ENCODE measurements at regions not wholly inside any gene's neighbourhood (a gene's known extent, or its start where the extent isn't known, plus 50 kb on each side); places are given as distances from the start of the nearest gene placed in this dataset.

DNA sequence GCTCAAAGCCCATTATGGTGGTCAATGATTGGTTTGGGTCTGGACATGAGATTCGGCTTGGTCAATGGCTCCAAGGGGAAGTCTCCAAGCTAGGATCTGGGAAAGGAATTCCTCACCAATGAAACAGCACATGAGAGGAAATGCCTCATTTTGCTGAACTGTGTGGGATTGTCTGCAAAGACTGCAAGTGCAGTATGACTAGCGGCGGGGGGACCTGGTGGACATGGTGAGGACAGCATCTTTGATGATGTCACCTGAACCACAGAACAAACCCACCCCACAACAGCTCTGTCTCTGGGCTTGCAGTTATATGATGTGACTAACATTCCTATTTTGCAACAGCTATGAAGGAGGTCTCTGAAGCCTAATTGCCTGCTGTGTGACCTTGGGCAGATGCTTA is 50.6 kb upstream of the NKD1 start:
- H3K79me2 ChIP-seq (ENCODE audit: low read length), result no peaks in the 10 kb centered on the region
- H3K36me3 ChIP-seq (ENCODE audit: insufficient read depth, low read length), result no peaks in the 10 kb centered on the region
- H3K4me2 ChIP-seq (ENCODE audit: low read depth, low read length, poor library complexity, severe bottlenecking), result no peak overlapping the region
- H3K9me3 ChIP-seq (ENCODE audit: low read length), result no peaks in the 10 kb centered on the region
- no peak overlapping the region for H3K27ac ChIP-seq (ENCODE audit: low read length)
- H2AFZ ChIP-seq (ENCODE audit: low read length), result no peak overlapping the region
- H3K27me3 ChIP-seq (ENCODE audit: low read length), result no peaks in the 10 kb centered on the region
- no peaks in the 10 kb centered on the region for H3K4me1 ChIP-seq (ENCODE audit: low read length)
- no peak for DNase-seq
- no peak overlapping the region for H3K4me3 ChIP-seq (ENCODE audit: low read length)
- no peak overlapping the region for H3K9ac ChIP-seq (ENCODE audit: low read length)
- no peaks in the 10 kb centered on the region for H4K20me1 ChIP-seq (ENCODE audit: insufficient read depth, low read depth, low read length)
- H3K9me2 ChIP-seq (replicated peaks; ENCODE audit: insufficient read depth, low read length), result 0 out of 2 replicates have a peak, but pooled peaks cover 5% of the 10 kb centered on the region

DNA sequence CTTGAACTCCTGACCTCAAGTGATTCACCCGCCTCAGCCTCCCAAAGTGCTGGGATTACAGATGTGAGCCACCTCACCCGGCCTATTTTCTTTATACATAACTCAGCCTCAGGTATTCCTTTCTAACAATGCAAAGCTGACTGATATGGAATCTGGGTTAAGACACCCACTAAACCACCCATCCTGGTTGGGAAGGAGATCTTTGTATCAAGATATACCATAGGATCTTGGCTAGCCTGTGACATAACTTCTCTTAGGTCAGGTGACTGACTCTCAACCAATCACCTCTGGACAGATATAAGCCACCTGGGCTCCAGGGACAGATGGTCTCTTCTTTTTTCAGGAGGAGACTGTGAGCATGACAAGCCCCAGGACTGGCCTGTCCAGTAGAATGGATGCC is 51.2 kb upstream of the NKD1 start:
- H3K4me3 ChIP-seq (ENCODE audit: low read length), result no peak overlapping the region
- DNase-seq, result no peak
- no peak overlapping the region for H3K4me2 ChIP-seq (ENCODE audit: low read depth, low read length, poor library complexity, severe bottlenecking)
- H3K79me2 ChIP-seq (ENCODE audit: low read length), result no peaks in the 10 kb centered on the region
- no peak overlapping the region for H2AFZ ChIP-seq (ENCODE audit: low read length)
- no peaks in the 10 kb centered on the region for H3K9me3 ChIP-seq (ENCODE audit: low read length)
- H3K4me1 ChIP-seq (ENCODE audit: low read length), result no peaks in the 10 kb centered on the region
- H3K27ac ChIP-seq (ENCODE audit: low read length), result no peak overlapping the region
- no peak overlapping the region for H3K9ac ChIP-seq (ENCODE audit: low read length)
- H3K9me2 ChIP-seq (replicated peaks; ENCODE audit: insufficient read depth, low read length), result 0 out of 2 replicates have a peak, but pooled peaks cover 5% of the 10 kb centered on the region
- H3K36me3 ChIP-seq (ENCODE audit: insufficient read depth, low read length), result no peaks in the 10 kb centered on the region
- no peaks in the 10 kb centered on the region for H3K27me3 ChIP-seq (ENCODE audit: low read length)
- H4K20me1 ChIP-seq (ENCODE audit: insufficient read depth, low read depth, low read length), result no peaks in the 10 kb centered on the region

DNA sequence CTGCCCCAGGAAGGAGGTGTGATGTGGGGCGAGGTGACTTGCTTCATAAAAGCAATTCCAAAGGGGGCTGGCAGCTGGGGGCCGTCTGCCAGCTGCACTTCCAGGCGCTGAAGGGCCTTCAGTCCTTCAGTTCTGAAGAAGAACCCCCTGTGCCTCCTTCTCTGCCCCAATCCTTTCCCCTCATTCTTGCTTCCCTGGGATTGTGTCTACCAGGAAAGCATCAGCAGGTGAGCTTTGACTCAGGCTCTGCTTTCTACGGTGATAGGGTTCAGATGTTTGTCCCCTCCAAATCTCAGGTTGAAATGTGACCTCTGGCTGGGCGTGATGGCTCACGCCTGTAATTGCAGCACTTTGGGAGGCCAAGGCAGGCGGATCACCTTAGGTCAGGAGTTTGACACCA is 52.5 kb upstream of the NKD1 start:
- H3K9me2 ChIP-seq (replicated peaks; ENCODE audit: insufficient read depth, low read length), result 0 out of 2 replicates have a peak, but pooled peaks cover 5% of the 10 kb centered on the region
- H3K9ac ChIP-seq (ENCODE audit: low read length), result no peak overlapping the region
- H3K27ac ChIP-seq (ENCODE audit: low read length), result no peak overlapping the region
- no peaks in the 10 kb centered on the region for H4K20me1 ChIP-seq (ENCODE audit: insufficient read depth, low read depth, low read length)
- no peak overlapping the region for H3K4me2 ChIP-seq (ENCODE audit: low read depth, low read length, poor library complexity, severe bottlenecking)
- DNase-seq, result no peak
- H3K36me3 ChIP-seq (ENCODE audit: insufficient read depth, low read length), result no peaks in the 10 kb centered on the region
- H3K27me3 ChIP-seq (ENCODE audit: low read length), result no peaks in the 10 kb centered on the region; the same call in 1 of the 2 replicates
- no peak overlapping the region for H2AFZ ChIP-seq (ENCODE audit: low read length)
- no peaks in the 10 kb centered on the region for H3K9me3 ChIP-seq (ENCODE audit: low read length)
- H3K4me3 ChIP-seq (ENCODE audit: low read length), result no peak overlapping the region
- no peaks in the 10 kb centered on the region for H3K79me2 ChIP-seq (ENCODE audit: low read length)
- H3K4me1 ChIP-seq (ENCODE audit: low read length), result no peaks in the 10 kb centered on the region

DNA sequence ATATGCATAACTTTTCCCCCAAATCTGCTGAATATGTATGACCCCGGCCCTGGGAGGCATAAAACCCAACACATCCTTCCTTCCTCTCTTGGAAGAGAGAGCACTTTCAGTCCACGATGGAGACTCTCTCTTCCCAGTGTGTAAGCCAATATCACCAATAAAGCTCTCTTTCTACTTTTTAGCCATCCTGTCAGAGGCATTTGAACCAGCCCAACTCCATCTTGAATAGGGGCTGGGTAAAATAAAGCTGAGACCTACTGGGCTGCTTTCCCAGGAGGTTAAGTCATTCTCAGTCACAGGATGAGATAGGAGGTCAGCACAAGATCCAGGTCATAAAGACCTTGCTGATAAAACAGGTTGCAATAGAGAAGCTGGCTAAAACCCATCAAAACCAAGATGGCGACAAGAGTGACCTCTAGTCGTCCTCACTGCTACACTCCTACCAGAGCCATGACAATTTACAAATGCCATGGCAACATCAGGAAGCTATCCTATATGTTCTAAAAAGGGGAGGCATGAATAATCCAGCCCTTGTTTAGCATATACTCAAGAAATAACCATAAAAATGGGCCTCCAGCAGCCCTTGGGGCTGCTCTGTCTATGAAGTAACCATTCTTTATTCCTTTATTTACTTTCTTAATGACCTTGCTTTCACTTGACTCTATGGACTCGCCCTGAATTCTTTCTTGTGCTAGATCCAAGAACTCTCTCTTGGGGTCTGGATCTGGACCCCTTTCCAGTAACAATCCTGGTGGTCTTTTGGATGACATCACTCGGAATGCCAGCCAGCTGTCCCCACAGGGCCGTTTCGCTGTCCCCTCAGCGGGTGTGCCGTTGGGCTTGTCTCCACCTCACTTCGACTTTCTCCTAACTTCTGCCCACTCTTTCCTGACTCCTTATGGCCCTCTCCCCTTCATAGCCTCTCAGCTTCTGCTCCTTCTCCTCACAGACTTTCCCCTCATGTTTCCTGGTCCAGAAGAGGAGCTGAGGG is 53.4 kb upstream of the NKD1 start:
- Histone ChIP-seq H3K79me2 (ENCODE audit: low read length) (no peaks in the 10 kb centered on the region), H3K9ac (ENCODE audit: low read length) (no peak overlapping the region), H3K9me2 (replicated peaks; ENCODE audit: insufficient read depth, low read length) (0 out of 2 replicates have a peak, but pooled peaks cover 5% of the 10 kb centered on the region), H4K20me1 (ENCODE audit: insufficient read depth, low read depth, low read length) (no peaks in the 10 kb centered on the region), H3K4me3 (ENCODE audit: low read length) (no peak overlapping the region), H3K27me3 (ENCODE audit: low read length) (no peaks in the 10 kb centered on the region; the same call in 1 of the 2 replicates), H2AFZ (ENCODE audit: low read length) (no peak overlapping the region), H3K4me1 (ENCODE audit: low read length) (no peaks in the 10 kb centered on the region), H3K36me3 (ENCODE audit: insufficient read depth, low read length) (no peaks in the 10 kb centered on the region), H3K27ac (ENCODE audit: low read length) (no peak overlapping the region), H3K4me2 (ENCODE audit: low read depth, low read length, poor library complexity, severe bottlenecking) (no peak overlapping the region), H3K9me3 (ENCODE audit: low read length) (no peaks in the 10 kb centered on the region)
- peak; percentile 9 for DNase-seq

DNA sequence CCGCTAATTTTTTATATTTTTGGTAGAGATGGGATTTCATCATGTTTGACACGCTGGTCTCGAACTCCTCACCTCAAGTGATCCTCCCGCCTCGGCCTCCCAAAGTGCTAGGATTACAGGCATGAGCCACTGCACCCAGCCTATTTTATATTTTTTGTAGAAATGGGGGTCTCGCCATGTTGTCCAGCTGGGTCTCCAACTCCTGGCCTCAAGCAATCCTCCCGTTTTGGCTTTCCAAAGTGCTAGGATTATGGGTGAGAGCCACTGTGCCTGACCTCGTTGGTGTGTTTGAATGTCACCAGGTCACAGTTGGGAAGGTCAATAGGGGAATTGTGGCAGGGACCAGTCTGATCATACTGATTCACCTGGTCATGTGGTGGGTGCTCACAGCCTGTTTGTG is 56.7 kb upstream of the NKD1 start:
- Histone ChIP-seq H3K9ac (ENCODE audit: low read length) (no peak overlapping the region), H4K20me1 (ENCODE audit: insufficient read depth, low read depth, low read length) (no peaks in the 10 kb centered on the region), H3K4me2 (ENCODE audit: low read depth, low read length, poor library complexity, severe bottlenecking) (no peak overlapping the region), H3K4me1 (ENCODE audit: low read length) (no peaks in the 10 kb centered on the region), H3K4me3 (ENCODE audit: low read length) (no peak overlapping the region), H3K27me3 (ENCODE audit: low read length) (no peaks in the 10 kb centered on the region; the same call in 1 of the 2 replicates), H3K9me3 (ENCODE audit: low read length) (no peaks in the 10 kb centered on the region), H3K36me3 (ENCODE audit: insufficient read depth, low read length) (no peaks in the 10 kb centered on the region), H2AFZ (ENCODE audit: low read length) (no peak overlapping the region), H3K9me2 (replicated peaks; ENCODE audit: insufficient read depth, low read length) (0 out of 2 replicates have a peak, but pooled peaks cover 5% of the 10 kb centered on the region), H3K27ac (ENCODE audit: low read length) (no peak overlapping the region), H3K79me2 (ENCODE audit: low read length) (no peaks in the 10 kb centered on the region)
- no peak for DNase-seq

DNA sequence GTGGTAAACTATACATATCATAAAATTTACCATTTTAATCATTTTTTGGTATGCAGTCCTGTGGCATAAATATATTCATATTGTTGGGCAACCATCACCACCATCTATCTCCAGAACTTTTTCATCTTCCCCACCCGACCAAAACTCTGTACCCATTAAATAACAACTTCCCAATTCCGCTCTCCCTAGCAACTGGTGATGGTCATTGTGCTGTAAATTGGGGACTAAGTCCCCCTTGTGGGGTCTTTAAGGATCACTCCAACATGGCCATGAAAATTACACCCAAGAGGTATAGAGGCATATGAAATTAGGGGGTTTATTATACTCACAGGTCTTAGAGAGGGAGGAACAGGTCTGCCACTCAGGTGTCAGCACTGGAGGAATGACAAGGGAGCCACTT is 57.4 kb upstream of the NKD1 start:
- Histone ChIP-seq H3K4me3 (ENCODE audit: low read length) (no peak overlapping the region), H3K27ac (ENCODE audit: low read length) (no peak overlapping the region), H3K9me3 (ENCODE audit: low read length) (no peaks in the 10 kb centered on the region), H3K9me2 (replicated peaks; ENCODE audit: insufficient read depth, low read length) (0 out of 2 replicates have a peak, but pooled peaks cover 5% of the 10 kb centered on the region), H3K36me3 (ENCODE audit: insufficient read depth, low read length) (no peaks in the 10 kb centered on the region), H3K79me2 (ENCODE audit: low read length) (no peaks in the 10 kb centered on the region), H3K4me2 (ENCODE audit: low read depth, low read length, poor library complexity, severe bottlenecking) (no peak overlapping the region), H3K4me1 (ENCODE audit: low read length) (no peaks in the 10 kb centered on the region), H3K27me3 (ENCODE audit: low read length) (no peaks in the 10 kb centered on the region; the same call in 1 of the 2 replicates), H4K20me1 (ENCODE audit: insufficient read depth, low read depth, low read length) (no peaks in the 10 kb centered on the region), H2AFZ (ENCODE audit: low read length) (no peak overlapping the region), H3K9ac (ENCODE audit: low read length) (no peak overlapping the region)
- DNase-seq, result peak; percentile 6

DNA sequence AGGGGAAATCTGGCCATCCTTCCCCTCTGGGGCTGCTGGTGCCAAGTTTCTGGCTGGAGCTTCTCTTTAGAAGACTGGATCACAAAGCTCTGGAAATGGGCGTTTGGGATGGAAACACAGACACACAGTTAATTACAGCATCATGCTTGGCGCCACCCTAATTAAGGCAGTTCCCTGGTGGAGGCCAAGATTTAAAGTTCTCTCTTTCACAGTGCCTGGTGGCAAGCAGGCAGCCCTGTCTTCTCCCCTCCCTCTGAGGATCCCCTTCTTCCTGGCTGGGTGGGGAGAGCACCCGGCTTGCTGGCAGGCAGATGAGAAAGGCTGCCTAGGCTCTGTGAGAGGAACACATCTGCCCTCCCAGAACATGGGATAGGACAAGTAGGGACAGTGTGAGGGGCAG is 59.0 kb upstream of the NKD1 start:
- no peaks in the 10 kb centered on the region for H3K9me3 ChIP-seq (ENCODE audit: low read length)
- H3K79me2 ChIP-seq (ENCODE audit: low read length), result no peaks in the 10 kb centered on the region
- H3K27me3 ChIP-seq (ENCODE audit: low read length), result no peaks in the 10 kb centered on the region; the same call in 1 of the 2 replicates
- H3K27ac ChIP-seq (ENCODE audit: low read length), result no peak overlapping the region
- H3K4me3 ChIP-seq (ENCODE audit: low read length), result no peak overlapping the region
- H4K20me1 ChIP-seq (ENCODE audit: insufficient read depth, low read depth, low read length), result no peaks in the 10 kb centered on the region
- H3K9me2 ChIP-seq (replicated peaks; ENCODE audit: insufficient read depth, low read length), result no peaks in the 10 kb centered on the region
- DNase-seq, result peak; percentile 27
- H2AFZ ChIP-seq (ENCODE audit: low read length), result no peak overlapping the region
- no peaks in the 10 kb centered on the region for H3K4me1 ChIP-seq (ENCODE audit: low read length)
- no peak overlapping the region for H3K4me2 ChIP-seq (ENCODE audit: low read depth, low read length, poor library complexity, severe bottlenecking)
- H3K9ac ChIP-seq (ENCODE audit: low read length), result no peak overlapping the region
- no peaks in the 10 kb centered on the region for H3K36me3 ChIP-seq (ENCODE audit: insufficient read depth, low read length)

DNA sequence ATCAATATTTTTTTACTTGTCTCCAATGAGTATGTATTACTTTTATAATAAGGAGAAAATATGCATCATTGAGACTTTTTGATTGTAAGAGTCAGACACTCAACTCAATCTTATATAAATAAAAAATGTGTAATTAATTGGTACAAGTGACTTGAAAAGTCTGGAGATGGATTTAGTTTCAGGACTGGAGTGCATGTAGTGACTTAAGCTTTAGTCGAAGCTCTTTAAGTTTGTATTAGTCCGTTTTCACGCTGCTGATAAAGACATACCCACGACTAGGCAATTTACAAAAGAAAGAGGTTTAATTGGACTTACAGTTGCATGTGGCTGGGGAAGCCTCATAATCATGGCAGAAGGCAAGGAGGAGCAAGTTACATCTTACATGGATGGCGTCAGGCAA is 60.7 kb upstream of the NKD1 start:
- Histone ChIP-seq H3K27me3 (ENCODE audit: low read length) (no peaks in the 10 kb centered on the region; the same call in 1 of the 2 replicates), H3K27ac (ENCODE audit: low read length) (no peak overlapping the region), H3K9me3 (ENCODE audit: low read length) (no peaks in the 10 kb centered on the region), H4K20me1 (ENCODE audit: insufficient read depth, low read depth, low read length) (no peaks in the 10 kb centered on the region), H2AFZ (ENCODE audit: low read length) (no peak overlapping the region), H3K79me2 (ENCODE audit: low read length) (no peaks in the 10 kb centered on the region), H3K9me2 (replicated peaks; ENCODE audit: insufficient read depth, low read length) (no peaks in the 10 kb centered on the region), H3K4me3 (ENCODE audit: low read length) (no peak overlapping the region), H3K4me2 (ENCODE audit: low read depth, low read length, poor library complexity, severe bottlenecking) (no peak overlapping the region), H3K4me1 (ENCODE audit: low read length) (no peaks in the 10 kb centered on the region), H3K36me3 (ENCODE audit: insufficient read depth, low read length) (no peaks in the 10 kb centered on the region), H3K9ac (ENCODE audit: low read length) (no peak overlapping the region)
- DNase-seq, result no peak

Measured in Karpas-422 (cell line).